GM12878 (cell line): ENCODE measurements at regions not wholly inside any gene's neighbourhood (a gene's known extent, or its start where the extent isn't known, plus 50 kb on each side); places are given as distances from the start of the nearest gene placed in this dataset.

Experiments used
- EZH2 ChIP-seq: IDR thresholded peaks from 2 replicates; pipeline ENCODE4 v1.6.1; 2012; ENCODE audit warnings: low read depth, mild to moderate bottlenecking, control low read depth, inconsistent platforms, low read length, borderline replicate concordance; ENCODE audit not compliant: control insufficient read depth
- POLR2A ChIP-seq: IDR thresholded peaks from 2 replicates; pipeline ENCODE4 v1.6.1; 2011; ENCODE audit warnings: low read depth, mild to moderate bottlenecking, low read length
- SIN3A ChIP-seq: IDR thresholded peaks from 2 replicates; pipeline ENCODE4 v1.6.1; 2012; ENCODE audit warnings: low read depth, low read length, improper control_type of control experiment
- SRF ChIP-seq, 2 experiments: IDR thresholded peaks; 2 replicates each; pipeline ENCODE4 v1.6.1; 2011; ENCODE audit warnings: low read depth in 2 of 2, low read length in 2 of 2, mild to moderate bottlenecking in 1 of 2, moderate library complexity in 1 of 2
- TF ChIP-seq, protein P1 (sequence below), 3 experiments: IDR thresholded peaks in 2 of 3; conservative IDR thresholded peaks in 1 of 3; 2 replicates each; pipeline ENCODE4 v1.5.1; 2011; ENCODE audit warnings: low read depth in 3 of 3, low read length in 3 of 3, mild to moderate bottlenecking in 3 of 3, control low read depth in 2 of 3, moderate library complexity in 2 of 3, inconsistent platforms in 1 of 3, mixed read lengths in 1 of 3; ENCODE audit not compliant: control insufficient read depth in 2 of 3, insufficient read depth in 1 of 3; ENCODE audit errors: extremely low read depth in 1 of 3

- TF ChIP-seq SRF (IDR thresholded peaks at IDR 0.05; ENCODE audit: low read depth in 2 of 2, low read length in 2 of 2) (no peak), EZH2 (no peak), SIN3A (no peak), POLR2A (no peak)
- TF ChIP-seq, protein P1, sequence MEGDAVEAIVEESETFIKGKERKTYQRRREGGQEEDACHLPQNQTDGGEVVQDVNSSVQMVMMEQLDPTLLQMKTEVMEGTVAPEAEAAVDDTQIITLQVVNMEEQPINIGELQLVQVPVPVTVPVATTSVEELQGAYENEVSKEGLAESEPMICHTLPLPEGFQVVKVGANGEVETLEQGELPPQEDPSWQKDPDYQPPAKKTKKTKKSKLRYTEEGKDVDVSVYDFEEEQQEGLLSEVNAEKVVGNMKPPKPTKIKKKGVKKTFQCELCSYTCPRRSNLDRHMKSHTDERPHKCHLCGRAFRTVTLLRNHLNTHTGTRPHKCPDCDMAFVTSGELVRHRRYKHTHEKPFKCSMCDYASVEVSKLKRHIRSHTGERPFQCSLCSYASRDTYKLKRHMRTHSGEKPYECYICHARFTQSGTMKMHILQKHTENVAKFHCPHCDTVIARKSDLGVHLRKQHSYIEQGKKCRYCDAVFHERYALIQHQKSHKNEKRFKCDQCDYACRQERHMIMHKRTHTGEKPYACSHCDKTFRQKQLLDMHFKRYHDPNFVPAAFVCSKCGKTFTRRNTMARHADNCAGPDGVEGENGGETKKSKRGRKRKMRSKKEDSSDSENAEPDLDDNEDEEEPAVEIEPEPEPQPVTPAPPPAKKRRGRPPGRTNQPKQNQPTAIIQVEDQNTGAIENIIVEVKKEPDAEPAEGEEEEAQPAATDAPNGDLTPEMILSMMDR (IDR thresholded peaks at IDR 0.05 in 2 of 3, conservative IDR thresholded peaks at IDR 0.05 in 1 of 3; ENCODE audit: control insufficient read depth in 2 of 3, extremely low read depth in 1 of 3, insufficient read depth in 1 of 3, low read depth in 3 of 3, low read length in 3 of 3), result no peak
These were observed 502.1 kb upstream of the SLC10A2 start for GRCh38 chr13:103568314-103568713.
